NCI-H187 (cell line): ENCODE measurements at regions not wholly inside any gene's neighbourhood (a gene's known extent, or its start where the extent isn't known, plus 50 kb on each side); places are given as distances from the start of the nearest gene placed in this dataset.

Experiments used
- DNase-seq, 2 experiments: peaks; one replicate each; lab custom pipeline; 2025; lab: John Stamatoyannopoulos, UW

DNA sequence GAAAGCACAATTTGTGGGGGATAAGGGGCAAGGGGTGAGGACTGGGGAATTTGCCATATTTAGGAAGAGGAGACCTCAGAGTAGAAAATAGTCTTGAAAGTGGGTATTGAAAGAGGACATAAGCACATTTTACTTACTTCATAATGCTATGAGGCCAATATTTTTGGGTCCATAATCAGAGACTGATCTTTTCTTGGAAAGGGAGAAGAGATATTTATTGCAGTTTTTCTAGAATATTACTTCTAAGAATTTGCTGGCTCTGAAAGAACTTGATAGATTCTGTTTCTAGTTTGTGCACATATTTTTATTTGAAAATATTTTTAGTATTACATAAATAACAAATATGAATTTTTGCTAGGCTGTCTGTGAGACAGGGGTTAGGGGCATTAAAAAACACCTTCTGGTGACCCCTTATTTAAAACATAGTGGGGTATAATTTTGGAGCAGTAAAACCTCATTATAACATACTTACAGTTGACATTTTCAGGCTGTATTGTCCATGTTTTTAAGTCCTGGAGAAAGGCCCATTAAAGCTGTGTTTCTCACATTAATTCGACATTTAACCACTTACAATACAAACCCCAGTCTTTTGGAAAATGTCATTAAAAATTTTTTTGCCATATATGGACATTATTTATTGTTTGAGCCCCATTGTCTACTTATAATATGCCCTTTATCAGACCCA, 118.9 kb upstream of the NFIB start:
- DNase-seq, result no peak

DNA sequence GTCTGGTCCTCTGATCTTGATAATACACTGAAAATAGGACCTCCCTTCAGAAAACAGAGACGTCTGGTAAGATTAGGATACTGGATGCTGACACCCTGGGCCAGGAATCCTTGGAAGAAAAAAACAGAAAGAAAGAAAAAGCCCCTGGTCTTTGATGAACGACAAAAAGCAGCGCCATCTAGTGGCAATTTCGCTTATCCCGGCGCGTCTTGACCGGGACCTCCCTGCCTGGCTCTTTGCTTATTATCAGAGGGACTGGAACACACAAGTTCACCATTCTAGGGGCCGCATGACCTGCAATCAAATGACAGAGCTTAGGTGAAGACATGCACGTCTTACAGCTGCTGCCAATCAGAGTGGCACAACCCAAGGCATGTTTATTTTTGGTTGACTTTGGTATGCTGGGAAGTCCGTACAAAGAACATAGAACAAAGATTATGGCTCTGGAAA, 114.9 kb upstream of the NFIB start:
- DNase-seq, result peak; percentile 26 to 29

DNA sequence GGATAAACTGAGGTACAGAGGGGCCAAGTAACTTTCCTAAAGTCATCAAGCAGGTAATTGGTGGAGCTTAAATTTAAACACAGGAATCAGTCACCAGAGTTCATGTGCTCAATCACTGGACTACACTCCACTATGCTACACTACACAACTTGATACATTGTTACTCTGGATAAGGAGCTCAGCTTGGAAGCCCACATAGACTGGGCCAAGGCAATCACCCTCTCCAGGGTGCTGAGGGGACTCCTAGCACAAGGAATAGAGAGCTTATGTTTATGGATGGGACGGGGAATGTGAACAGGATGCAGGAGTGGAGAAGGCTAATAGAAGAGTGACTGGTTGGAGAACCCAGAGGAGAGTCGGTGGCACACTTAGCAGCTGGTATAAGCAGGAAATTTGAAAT, 113.5 kb upstream of the NFIB start:
- DNase-seq, result no peak

DNA sequence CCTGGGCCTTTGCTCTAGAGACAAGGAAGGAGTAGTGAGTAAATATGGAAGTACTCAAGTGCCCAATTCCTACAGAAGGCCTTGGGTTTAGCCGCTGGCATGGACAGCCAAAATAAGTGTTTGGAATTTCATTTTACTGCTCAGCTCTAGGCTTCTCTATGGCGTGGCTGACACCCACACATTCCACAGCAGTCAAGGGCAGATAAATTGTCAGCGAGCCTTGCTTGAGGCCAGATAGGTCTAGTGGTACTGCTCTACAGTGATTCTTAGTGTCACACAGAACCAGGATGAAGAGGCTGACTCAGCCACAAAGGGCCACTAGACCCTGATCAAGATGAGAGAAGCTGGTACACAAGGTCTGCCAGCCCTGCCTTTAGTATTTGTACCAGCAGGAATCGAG, 111.0 kb upstream of the NFIB start:
- no peak for DNase-seq

DNA sequence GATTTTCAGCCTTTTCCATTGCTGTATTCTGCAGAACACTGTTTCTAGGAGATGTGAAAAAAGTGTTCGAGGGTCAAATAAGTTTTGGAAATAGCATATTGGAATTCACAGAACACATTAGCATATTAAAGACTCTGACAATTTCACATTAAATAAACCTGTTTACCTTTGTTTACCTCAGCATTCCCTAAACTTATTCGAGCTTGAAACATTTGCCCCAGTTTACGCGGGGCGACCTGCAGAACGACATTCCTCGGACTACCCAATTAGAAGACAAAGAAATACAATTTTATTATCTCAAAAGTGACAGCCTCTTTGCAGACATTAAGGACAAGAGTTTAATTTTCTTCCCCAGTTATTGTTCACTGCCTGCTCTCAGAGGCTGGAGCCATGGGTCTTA, 110.3 kb upstream of the NFIB start:
- no peak for DNase-seq

DNA sequence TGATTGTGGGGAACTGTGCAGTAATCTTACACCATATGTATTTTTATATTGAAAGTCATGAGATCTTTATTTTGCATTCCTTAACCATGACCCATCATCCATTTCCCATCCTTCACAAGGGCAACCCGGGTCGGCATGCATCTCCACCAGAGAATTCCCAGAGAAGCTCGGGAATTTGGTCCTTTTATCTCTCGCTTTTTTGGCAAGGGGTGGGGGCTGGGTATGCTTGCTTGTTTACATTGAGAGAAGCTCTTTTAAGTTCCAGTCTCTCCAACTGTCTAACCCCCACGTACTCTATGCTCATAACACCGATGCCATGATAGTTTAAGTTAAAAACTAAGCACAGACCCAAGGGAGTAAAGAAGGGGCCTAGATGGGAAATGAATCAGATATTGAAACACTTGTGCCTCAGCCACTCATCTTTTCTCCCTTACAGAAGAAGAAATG, 109.9 kb upstream of the NFIB start:
- DNase-seq, result no peak

DNA sequence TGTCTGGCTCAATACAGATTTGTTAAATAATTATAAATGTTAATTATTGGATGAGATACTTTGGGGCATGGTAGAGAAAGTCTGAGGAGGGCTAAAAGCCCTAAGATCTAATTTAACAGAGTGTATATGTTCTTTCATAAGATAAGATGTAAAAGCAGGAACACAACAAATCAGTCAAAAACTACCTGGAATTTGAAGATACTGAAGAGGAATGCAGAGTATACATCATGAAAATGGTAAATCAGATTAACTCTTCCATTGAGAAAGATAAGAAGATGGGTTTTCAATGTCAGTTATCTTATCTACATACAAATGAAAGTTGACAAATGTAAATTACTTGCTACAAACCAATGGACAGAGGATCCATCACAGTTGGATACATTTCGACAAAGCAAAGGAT, 107.3 kb upstream of the NFIB start:
- no peak for DNase-seq

DNA sequence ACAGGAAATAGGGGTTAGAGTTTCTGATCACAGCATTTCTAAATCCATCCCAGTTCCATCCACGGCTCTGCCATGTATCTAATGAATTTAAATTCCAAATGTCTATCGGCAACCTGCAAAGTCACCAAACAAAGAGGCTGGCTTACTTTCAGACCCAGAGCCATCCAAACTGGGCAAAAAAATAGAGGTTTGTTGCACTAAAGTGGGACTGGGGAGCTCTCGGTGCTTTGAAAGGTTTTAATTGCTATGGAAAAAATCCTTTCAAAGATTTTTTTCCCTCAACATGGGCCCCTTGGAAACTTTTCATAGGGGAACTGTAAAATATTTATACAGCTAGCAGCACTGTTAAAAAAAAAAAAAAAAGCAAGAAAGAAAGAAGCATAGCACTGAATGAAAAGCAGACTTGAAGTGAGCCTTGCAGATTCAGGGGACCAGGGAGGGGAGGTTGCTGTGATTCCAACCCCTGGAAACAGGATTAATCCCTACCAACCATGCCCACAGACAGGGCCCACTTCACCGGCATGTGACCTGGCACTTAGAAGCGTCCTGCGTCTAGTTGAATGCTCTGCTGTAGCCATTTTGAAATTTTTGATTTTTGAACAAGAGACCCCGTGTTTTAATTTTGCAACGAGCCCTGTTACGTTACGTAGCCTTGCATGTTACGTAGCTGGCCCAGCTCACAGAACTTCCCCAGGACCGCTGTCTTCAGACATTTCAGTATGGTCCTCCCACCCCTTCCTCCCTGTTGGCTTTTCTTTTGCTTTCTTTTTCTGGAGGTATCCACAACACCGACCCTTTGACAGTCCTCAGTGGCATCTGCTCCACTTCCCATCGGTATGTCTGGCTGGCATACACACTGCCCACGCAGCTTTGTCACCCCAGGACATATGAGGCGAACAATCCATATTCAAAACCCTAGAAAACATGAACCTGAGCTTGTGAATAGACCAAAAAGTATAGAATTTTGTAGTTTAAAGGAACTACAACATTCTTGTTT, 105.3 kb upstream of the NFIB start:
- no peak for DNase-seq

DNA sequence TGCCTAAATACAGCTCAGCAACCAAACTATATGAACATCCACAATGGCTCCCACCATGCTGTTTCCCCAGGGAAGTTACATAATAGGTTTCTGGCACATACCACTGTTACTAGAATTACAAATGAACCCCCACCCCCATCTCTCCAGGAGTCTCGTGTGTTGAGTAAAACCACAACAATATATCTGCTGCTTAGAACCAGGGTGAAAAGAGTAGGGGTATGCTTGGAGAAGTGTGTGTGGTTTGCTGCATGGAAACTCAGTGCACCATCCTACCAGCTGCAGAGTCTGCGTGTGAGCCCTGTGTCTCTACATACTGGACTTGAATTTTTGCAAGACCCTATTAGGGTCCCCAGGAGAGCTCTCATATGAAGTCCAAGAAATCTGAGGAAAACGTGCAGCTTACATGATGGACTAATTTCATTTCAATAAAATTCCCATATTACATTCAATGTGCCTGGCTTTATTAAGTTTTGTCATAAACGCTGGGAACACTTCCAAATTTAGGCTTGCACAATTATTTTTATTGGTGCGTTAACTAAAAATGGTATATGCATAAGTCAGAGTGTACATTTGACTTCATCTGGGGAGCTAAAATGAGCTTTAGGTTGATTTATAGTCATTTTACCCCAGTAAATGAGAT, 104.5 kb upstream of the NFIB start:
- no peak for DNase-seq

DNA sequence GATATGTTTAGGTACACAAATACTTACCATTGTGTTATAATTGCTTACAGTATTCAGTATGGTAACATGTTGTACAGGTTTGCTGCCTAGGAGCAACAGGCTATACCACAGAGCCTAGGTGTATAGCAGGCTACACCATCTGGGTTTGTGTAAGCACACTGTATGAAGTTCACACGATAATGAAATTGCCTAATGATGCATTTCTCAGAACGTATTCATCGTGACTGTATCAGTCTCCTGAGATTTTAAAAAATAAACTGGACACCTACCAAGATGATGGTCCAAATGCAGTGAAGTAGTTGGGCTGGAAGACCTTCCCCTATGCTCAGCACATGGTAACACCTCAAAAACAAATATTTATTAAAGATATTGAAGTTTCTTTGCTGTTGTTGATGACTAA, 103.3 kb upstream of the NFIB start:
- no peak for DNase-seq

DNA sequence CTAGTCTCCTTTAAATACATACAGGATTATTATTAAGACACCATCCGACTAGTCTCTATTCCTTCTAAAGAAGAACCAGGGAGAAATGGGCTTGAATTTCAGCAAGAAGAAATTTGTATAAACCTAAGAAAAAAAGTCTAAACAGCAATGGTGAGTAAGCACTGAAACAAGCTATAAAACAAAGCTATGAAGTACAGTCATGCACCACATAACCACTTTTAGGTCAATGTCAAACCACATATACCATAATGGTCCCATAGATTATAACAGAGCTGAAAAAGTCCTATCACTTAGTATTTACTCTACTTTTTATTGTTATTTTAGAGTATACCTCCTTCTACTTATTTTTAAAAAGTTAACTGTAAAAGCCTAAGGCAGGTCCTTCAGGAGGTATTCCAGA, 102.0 kb upstream of the NFIB start:
- DNase-seq, result no peak

DNA sequence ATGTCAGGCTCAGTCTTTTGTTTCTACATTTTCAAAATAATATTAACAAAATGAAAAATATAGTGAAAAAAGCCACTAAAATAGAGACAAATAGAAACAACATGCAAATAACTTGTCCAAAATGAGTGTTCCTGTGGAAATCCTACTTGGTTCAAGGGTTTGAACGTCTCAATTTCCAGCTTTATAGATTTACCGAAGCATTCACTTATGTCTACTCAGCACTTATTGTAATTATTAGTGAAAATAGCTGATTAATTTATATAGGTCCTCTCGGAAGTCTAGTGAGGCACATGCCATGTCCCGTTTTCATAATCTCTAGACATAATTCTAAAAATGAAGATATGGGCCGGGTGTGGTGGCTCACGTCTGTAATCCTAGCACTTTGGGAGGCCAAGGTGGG, 99.9 kb upstream of the NFIB start:
- DNase-seq, result no peak

DNA sequence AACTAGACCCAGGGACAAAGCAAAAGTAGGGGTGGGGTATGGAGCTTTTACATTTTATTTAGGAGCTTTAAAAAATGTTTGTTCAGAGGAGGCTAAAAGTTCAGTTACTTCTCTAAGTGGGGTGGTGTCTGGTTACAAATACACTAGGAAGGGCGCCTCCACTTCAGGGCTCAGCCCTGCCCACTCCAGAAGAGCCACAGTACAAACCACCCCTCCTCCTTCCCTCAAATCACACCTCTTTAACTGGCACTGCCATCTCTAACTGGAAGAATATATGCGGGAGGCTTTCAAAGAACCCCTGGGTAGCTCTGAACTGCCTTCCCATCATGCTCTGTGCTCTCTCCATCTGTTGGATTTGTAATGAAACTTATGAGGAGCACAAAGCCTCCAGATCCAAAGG, 98.8 kb upstream of the NFIB start:
- peak; percentile 7 to 31 for DNase-seq

DNA sequence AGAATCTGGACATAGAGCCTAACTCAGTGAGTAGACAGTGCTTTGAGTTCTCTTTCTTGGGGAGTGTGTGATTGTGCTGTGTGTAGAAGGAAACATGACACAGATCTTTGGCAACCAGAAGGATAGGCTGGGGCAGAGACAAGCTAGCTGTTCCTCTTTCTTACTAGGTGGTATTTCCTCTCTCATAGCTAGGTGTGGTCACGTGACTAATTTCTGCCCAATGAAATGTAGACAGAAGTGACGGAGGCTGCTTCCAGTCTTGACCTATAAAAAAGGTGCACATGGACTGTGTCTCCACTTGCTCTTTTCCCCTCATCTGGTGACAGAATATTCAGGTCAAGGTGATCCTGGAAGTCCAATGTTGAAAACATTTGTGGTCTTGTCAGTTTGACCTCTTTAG, 92.5 kb upstream of the NFIB start:
- DNase-seq, result no peak

DNA sequence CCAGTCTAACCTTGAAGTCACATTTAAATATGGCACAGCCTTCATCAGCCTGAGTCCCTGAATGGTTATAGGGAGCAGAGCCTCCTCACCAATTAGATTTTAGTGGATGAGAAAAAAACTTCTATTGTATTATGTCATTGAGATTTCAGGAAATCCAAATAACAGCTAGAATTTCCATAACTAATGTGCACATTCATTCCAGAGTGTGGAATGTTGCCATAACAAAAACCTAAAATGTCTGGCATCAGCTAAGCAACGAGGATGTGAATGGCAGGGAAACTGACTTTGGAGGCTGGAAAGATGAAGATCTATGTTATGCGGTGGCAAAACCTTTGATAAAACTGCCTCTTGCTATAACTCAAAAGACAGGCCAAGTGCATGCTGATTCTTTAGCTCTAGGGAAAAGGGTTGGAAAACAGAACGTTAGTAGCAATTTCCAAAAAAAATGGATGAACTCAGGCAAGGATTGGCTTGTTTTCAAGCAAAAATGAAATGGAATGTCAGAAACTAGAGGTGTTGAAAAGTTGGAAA, 91.3 kb upstream of the NFIB start:
- DNase-seq, result no peak

DNA sequence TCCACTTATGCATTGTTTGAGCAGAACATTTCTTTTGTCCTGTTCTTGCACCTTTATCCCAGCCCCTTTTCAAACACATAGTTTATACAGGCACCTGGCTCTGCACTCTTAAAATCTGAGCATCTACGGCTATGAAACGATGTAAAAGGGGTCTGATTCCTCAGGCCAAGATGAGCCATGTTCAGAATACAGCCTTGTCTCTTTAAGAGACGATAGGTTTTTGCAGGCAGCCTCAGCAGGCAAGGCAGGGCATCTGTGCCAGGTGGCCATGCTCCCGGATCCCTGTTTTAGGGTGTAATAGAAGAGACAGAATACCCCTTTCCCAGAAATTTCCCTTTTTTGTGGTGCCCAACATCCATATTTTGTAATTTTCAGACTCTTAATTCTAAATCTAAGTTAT, 89.1 kb upstream of the NFIB start:
- no peak for DNase-seq

DNA sequence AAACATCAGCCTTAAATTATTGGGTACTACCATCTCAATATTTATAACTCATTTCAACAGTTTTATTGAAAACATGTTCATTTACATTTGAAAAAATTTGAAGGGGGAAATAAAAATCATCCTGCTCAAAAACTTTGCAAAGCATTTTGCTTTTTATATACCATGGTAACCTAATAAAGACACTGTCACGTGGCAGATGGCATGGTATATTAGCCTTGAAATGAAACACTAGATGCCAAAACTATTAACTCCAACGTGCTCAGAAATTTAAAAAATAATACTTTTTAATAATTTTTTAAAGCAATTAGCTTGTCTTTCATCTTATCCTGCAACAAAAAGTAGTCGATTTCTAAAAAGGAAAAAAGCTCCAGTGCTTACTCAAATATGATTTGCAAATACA, 88.6 kb upstream of the NFIB start:
- no peak for DNase-seq

DNA sequence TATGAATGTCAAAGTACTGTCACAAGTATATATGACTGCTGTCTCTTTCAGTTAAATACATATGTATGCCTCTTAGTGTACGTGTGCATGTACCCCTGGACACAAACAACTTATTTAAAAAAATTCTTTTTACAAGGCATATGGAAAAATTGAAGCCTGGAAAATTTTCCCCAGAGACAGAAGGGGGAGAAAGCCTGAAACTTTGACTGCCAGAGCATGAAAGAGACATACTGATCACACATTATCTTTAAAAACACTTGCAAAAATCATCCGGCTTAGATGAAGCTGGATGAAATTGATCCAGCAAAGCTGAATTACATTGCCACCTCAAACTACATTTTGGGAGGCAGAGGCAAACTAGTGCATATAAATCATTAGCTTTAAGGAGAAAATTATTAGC, 88.0 kb upstream of the NFIB start:
- DNase-seq, result no peak

DNA sequence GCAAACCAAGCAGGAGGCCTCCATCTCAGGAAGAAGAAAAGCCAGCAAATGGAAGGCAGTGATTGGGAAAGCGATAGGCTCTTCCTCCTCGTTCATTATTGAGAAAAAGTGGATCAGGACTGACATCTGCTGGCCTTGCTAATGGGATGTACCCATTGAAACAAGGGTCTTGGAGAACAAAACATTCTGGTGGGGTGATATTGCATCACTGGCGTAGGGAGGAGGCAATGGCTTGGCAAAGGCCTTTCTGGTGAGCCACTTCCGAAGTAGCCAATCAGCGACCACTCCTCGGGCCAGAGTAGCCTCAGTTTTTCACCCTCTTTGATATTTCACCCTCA, 86.7 kb upstream of the NFIB start:
- DNase-seq, result no peak

DNA sequence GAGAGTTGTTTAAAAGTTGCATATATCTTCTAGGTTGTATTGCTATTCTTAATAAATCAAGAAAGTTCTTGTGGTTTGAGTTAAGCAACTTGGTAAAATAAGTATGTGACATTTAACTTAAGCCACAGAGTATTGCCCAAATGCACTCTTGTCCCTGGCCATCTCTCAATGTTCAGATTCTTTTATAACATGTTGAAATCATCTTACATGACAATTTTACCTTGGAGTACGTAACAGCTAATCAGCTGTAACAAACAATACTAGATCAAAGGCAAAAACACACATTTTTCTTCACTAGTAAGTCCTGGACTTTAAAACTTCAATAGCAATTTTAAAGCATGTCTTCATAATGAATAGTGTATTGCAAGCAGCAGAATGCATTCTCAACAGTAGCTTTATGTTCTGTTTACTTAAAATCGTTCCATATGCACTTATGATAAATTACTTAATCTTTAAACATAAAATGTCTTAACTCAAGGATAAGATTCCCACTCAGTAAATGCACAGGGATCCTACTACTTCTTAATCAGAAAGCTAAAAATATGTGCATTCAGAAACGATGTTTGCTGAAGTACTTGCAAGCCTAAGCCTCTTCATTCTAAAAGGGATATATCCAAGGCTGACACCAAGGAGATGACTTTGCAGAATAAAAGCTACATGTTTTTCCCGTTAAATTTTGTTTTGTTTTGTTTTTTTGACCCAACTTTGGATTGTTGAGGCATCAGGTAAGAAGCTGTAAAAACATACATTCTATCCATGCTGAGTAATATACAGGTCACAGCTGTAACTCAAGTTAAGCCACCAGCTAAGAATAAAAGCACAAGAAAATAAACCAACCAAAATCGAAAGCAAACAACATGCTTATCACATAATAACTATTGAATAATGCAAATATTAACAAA, 86.1 kb upstream of the NFIB start:
- no peak for DNase-seq

DNA sequence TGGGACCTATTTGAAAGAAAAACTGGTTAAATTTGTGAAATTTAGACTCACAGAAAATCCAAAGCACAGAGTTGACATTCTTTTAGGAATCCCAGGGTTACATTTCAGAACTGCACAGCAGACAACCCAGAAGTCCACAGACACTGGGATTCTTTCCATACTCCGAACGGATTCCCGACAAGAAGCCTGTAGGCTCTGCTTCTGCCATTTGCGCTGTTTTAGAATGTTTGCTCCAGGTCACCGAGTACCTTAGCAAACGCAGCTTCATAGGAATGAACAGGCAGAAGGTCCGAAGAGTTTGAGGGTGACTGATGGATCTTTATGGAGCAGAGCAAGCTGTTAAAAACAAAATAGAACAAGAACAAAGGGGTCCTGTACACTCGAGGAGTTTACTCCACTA, 84.5 kb upstream of the NFIB start:
- DNase-seq, result no peak

DNA sequence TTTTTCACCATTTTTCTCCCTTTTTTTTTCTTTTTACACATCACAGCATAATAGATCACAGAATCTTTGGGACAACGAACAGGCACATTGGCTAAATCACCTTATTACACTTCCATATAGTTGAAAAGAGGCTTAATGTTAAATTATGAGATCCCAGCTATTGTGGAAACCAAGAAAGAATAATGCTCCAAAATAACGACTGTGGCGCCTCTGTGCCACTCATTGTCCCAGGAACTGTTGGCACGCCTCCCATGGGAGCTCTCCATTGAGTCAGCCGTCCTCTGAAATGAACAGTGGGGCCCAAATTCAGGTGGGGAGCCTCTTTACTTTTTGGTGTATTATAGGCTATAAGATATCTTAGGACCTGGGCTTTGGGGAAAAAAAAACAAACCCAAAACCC, 82.2 kb upstream of the NFIB start:
- no peak for DNase-seq
